ENCODE measurements at regions not wholly inside any gene's neighbourhood (a gene's known extent, or its start where the extent isn't known, plus 50 kb on each side); places are given as distances from the start of the nearest gene placed in this dataset.
"Not testable (repeated sequence)": the region's sequence is repeated elsewhere in the genome, so short reads cannot be mapped to it uniquely, and the experiment has no call there.

DNA sequence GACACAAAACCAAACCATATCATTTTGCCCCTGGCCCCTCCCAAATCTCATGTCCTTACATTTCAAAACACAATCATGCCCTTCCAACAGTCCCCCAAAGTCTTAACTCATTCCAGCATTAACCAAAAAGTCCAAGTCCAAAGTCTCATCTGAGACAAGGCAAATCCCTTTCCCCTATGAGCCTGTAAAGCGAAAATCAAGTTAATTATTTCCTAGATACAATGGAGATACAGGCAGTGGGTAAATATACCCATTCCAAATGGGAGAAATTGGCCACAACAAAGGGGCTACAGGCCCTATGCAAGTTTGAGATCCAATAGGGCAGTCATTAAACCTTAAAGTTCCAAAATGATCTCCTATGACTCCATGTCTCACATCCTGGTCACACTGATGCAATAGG lies 709.9 kb upstream of the LUZP2 start:
- TF ChIP-seq, protein P1, sequence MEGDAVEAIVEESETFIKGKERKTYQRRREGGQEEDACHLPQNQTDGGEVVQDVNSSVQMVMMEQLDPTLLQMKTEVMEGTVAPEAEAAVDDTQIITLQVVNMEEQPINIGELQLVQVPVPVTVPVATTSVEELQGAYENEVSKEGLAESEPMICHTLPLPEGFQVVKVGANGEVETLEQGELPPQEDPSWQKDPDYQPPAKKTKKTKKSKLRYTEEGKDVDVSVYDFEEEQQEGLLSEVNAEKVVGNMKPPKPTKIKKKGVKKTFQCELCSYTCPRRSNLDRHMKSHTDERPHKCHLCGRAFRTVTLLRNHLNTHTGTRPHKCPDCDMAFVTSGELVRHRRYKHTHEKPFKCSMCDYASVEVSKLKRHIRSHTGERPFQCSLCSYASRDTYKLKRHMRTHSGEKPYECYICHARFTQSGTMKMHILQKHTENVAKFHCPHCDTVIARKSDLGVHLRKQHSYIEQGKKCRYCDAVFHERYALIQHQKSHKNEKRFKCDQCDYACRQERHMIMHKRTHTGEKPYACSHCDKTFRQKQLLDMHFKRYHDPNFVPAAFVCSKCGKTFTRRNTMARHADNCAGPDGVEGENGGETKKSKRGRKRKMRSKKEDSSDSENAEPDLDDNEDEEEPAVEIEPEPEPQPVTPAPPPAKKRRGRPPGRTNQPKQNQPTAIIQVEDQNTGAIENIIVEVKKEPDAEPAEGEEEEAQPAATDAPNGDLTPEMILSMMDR (conservative IDR thresholded peaks at IDR 0.05): not testable (repeated sequence)
- not testable (repeated sequence) for TF ChIP-seq EZH2 (IDR thresholded peaks at IDR 0.05; ENCODE audit: low read depth)

Measured in PC-9 (cell line).